T-cell (primary cell): ENCODE measurements at regions not wholly inside any gene's neighbourhood (a gene's known extent, or its start where the extent isn't known, plus 50 kb on each side); places are given as distances from the start of the nearest gene placed in this dataset.

Experiments
- ATAC-seq, 4 experiments: fragments of 200-7000 bp in 3 of 4; fragments of 150-1000 bp in 1 of 4; cut with Tn5 transposase; replicated peaks in 1 of 4; 1 replicate in 3 of 4; 2 replicates in 1 of 4; pipeline ENCODE4 v1.10.0; 2021; ENCODE audit warnings: moderate library complexity in 3 of 4, mild to moderate bottlenecking in 2 of 4, moderate number of reproducible peaks in 1 of 4
- CTCF ChIA-PET, 2 donors: fragments of 300-600 bp; sonication (Branson Sonifier 250); formaldehyde crosslinking; loops; one replicate each; lab custom pipeline; 2022; ENCODE audit warnings: antibody characterized with exemption in 2 of 2; lab: Charles Lee
- POLR2A ChIA-PET, 2 donors: fragments of 300-600 bp; sonication (Branson Sonifier 250); formaldehyde crosslinking; loops; one replicate each; lab custom pipeline; 2022; ENCODE audit warnings: antibody characterized with exemption in 2 of 2; lab: Charles Lee
- DNase-seq, 35 experiments: peaks; one replicate each; pipeline versions ENCODE4 v3.0.0 to v3.0.0-alpha.2; 2013 to 2023
- H3K27ac ChIP-seq: one replicate; pipeline ENCODE4 v1.5.1; 2013; ENCODE audit warnings: low read length
- H3K27me3 ChIP-seq, 2 experiments: replicated peaks in 1 of 2; 1 replicate in 1 of 2; 2 replicates in 1 of 2; pipeline versions ENCODE4 v1.6.1 to v1.7.0; 2013; ENCODE audit warnings: low read length in 1 of 2, mixed read lengths in 1 of 2; ENCODE audit not compliant: control insufficient read depth in 2 of 2, insufficient read depth in 2 of 2; ENCODE audit errors: extremely low read depth in 1 of 2
- H3K36me3 ChIP-seq, 2 donors: 1 replicate in 1 of 2; 2 replicates in 1 of 2; pipeline versions ENCODE4 v1.6.1 to v1.7.0; 2013; ENCODE audit warnings: low read length in 1 of 2; ENCODE audit not compliant: control insufficient read depth in 2 of 2, insufficient read depth in 1 of 2; ENCODE audit errors: extremely low read depth in 1 of 2
- H3K4me1 ChIP-seq, 2 experiments: 1 replicate in 1 of 2; 2 replicates in 1 of 2; pipeline versions ENCODE4 v1.6.1 to v1.7.0; 2013; ENCODE audit warnings: low read length in 2 of 2, mixed read lengths in 1 of 2; ENCODE audit not compliant: insufficient read depth in 2 of 2, control insufficient read depth in 1 of 2; ENCODE audit errors: extremely low read depth in 1 of 2
- H3K4me3 ChIP-seq, 2 donors: 1 replicate in 1 of 2; 2 replicates in 1 of 2; pipeline versions ENCODE4 v1.5.1 to v1.7.0; 2013; ENCODE audit warnings: mild to moderate bottlenecking in 2 of 2, low read length in 1 of 2, moderate library complexity in 1 of 2; ENCODE audit not compliant: control insufficient read depth in 1 of 2; ENCODE audit errors: extremely low read depth in 1 of 2
- H3K9me3 ChIP-seq: 2 replicates; pipeline ENCODE4 v1.7.0; 2013
- H3K27ac Mint-ChIP-seq, 2 donors: one replicate each; pipeline ENCODE4 v1.8.0; 2020 to 2021; ENCODE audit warnings: mild to moderate bottlenecking in 2 of 2, mixed read lengths in 2 of 2
- H3K27me3 Mint-ChIP-seq, 2 donors: one replicate each; pipeline ENCODE4 v1.8.0; 2021 to 2022; ENCODE audit warnings: mixed read lengths in 2 of 2
- H3K36me3 Mint-ChIP-seq: one replicate; pipeline ENCODE4 v1.8.0; 2021; ENCODE audit warnings: mixed read lengths
- H3K4me1 Mint-ChIP-seq, 3 donors: one replicate each; pipeline ENCODE4 v1.8.0; 2020 to 2022; ENCODE audit warnings: mixed read lengths in 3 of 3, mild to moderate bottlenecking in 1 of 3
- H3K4me3 Mint-ChIP-seq, 3 donors: one replicate each; pipeline ENCODE4 v1.8.0; 2020 to 2022; ENCODE audit warnings: mild to moderate bottlenecking in 3 of 3, mixed read lengths in 3 of 3, moderate library complexity in 3 of 3
- H3K9me3 Mint-ChIP-seq, 3 donors: one replicate each; pipeline ENCODE4 v1.8.0; 2020 to 2022; ENCODE audit warnings: mixed read lengths in 3 of 3
- WGBS: methylation state at CpG from one replicate; pipeline ENCODE4 v1.1.5; 2013; ENCODE audit warnings: missing lambda C conversion rate; ENCODE audit not compliant: insufficient coverage; 5-methylcytosine and 5-hydroxymethylcytosine counted together

DNA sequence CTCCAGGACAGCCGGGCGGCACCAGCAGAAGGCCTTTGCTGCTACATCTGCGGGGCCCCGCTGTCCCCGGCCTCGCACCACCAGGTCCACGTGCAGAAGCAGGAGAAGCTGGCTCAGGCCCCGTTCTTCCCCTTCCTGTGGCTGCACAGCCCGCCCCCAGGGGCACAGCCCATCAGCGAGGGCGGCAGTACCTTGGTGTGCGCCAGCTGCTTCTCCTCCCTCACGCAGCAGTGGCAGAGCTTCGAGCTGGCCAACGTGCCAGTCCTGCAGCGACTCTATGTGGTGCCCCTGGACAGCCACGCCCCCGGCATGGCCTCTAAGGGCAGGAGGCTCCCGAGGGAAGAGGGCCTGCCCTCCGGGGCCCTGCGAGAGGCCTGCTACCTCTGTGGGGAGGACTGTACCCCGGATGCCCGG is 58.3 kb upstream of the CIBAR2 start:
- H3K4me1 Mint-ChIP-seq, result peaks cover 0 to 2% (median 2%) of the 10 kb centered on the region in 3 donors
- Histone ChIP-seq H3K36me3 (no peaks in the 10 kb centered on the region), H3K9me3 (no peaks in the 10 kb centered on the region), H3K27me3 (peaks cover 6 to 84% of the 10 kb centered on the region in 2 experiments), H3K4me1 (no peaks in the 10 kb centered on the region), H3K27ac (no peak overlapping the region), H3K4me3 (no peak overlapping the region)
- peaks cover 49 to 68% of the 10 kb centered on the region in 2 donors for H3K27me3 Mint-ChIP-seq
- WGBS, result 83% methylated on average over 22 of the region's 23 CpGs
- no peaks in the 10 kb centered on the region for H3K36me3 Mint-ChIP-seq
- ATAC-seq, result no peak
- ChIA-PET CTCF (no interaction called here), POLR2A (no interaction called here)
- H3K4me3 Mint-ChIP-seq, result peak overlapping the region in 2 of 3 donors; percentile 54 to 67
- DNase-seq, result no peak
- no peak overlapping the region for H3K27ac Mint-ChIP-seq
- no peaks in the 10 kb centered on the region for H3K9me3 Mint-ChIP-seq

DNA sequence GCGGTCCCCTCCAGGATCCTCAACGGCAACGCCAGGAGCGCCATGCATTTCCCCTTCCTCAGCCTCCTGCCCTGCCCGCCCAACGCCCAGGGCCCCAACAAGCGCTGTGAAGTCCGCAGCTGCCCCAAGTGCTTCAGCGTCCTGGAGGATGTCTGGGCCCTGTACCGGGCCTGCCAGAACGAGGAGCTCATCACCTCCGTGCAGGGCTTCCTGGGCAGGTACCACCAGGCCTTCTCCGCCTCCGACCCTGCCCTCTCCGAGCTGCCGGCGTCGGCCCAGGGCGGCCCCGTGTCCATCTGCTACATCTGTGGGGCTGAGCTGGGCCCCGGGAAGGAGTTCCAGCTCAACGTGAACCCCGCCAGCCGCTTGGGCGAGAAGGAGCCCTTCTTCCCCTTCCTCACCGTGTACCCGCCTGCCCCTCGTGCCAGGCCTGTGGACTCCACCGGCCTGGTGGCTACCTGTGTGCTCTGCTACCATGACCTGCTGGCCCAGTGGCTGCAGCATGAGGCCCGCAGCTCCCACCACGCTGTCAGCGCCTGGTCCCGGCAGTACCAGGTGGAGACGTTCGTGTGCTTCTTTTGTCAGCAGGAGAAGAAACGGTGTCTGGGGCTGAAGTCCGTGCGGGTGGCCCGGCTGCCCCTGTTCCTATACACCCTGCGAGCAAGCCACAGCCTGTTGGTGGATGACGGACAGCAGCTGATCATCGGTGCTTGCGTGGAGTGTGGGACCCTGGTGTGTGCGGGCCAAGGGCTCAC is 58.9 kb upstream of the CIBAR2 start:
- Histone ChIP-seq H3K27ac (no peak overlapping the region), H3K36me3 (no peaks in the 10 kb centered on the region), H3K4me1 (no peaks in the 10 kb centered on the region), H3K27me3 (peaks cover 6 to 84% of the 10 kb centered on the region in 2 experiments), H3K4me3 (no peak overlapping the region), H3K9me3 (no peaks in the 10 kb centered on the region)
- no peaks in the 10 kb centered on the region for H3K36me3 Mint-ChIP-seq
- H3K9me3 Mint-ChIP-seq, result no peaks in the 10 kb centered on the region
- WGBS, result 93% methylated on average over 44 of the region's 44 CpGs
- H3K27me3 Mint-ChIP-seq, result peaks cover 51 to 73% of the 10 kb centered on the region in 2 donors
- ChIA-PET CTCF (no interaction called here), POLR2A (no interaction called here)
- DNase-seq, result no peak
- H3K4me1 Mint-ChIP-seq, result peaks cover 0 to 2% (median 2%) of the 10 kb centered on the region in 3 donors
- no peak overlapping the region for H3K27ac Mint-ChIP-seq
- no peak for ATAC-seq
- peak overlapping the region in 1 of 3 donors; percentile 67 for H3K4me3 Mint-ChIP-seq

DNA sequence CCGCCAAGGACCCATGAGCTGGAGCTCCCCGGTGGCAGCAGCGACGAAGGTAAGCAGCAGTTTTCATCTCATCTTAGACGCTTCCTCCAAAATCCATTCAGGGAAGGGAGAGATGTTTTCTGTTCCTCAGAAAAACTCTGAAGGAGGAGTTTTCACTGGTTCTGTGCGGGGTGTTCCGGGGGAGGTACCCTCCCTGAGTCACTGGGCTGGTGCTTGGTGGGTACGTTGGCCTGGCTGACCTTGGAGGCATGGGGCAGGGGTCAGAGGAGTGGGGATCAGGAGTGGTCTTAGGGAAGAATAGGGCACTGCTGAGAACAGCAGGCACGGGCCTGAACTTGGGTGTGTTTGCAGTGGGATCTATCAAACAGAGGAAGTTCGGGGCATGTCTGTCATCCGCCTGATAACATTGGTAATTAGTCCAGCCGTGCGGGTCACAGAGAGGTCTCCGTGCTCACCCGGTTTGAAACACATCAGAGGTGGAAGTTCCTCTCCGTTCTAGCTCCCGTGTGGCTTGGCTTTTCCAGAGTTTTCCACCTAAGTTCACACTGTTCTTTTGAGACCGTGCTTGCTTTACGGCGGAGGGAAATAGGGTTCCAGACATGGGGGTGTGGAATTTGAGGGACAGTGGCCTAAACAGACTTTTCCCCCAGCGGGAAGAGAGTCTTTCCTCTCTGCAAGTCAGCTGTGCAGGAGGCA is 59.6 kb upstream of the CIBAR2 start:
- Mint-ChIP-seq H3K4me1 (peaks cover 0 to 2% (median 2%) of the 10 kb centered on the region in 3 donors), H3K9me3 (no peaks in the 10 kb centered on the region), H3K27ac (peak overlapping the region in 1 of 2 donors; percentile 17), H3K4me3 (peak overlapping the region in 1 of 3 donors; percentile 67), H3K27me3 (peaks cover 51 to 78% of the 10 kb centered on the region in 2 donors), H3K36me3 (no peaks in the 10 kb centered on the region)
- 43% methylated on average over 9 of the region's 21 CpGs for WGBS
- H3K36me3 ChIP-seq, result no peaks in the 10 kb centered on the region
- H3K9me3 ChIP-seq, result no peaks in the 10 kb centered on the region
- no peaks in the 10 kb centered on the region for H3K4me1 ChIP-seq
- no peak overlapping the region for H3K4me3 ChIP-seq
- DNase-seq (no peak), ATAC-seq (no peak)
- peaks cover 6 to 81% of the 10 kb centered on the region in 2 experiments for H3K27me3 ChIP-seq
- no peak overlapping the region for H3K27ac ChIP-seq
- ChIA-PET POLR2A (no interaction called here), CTCF (no interaction called here)

DNA sequence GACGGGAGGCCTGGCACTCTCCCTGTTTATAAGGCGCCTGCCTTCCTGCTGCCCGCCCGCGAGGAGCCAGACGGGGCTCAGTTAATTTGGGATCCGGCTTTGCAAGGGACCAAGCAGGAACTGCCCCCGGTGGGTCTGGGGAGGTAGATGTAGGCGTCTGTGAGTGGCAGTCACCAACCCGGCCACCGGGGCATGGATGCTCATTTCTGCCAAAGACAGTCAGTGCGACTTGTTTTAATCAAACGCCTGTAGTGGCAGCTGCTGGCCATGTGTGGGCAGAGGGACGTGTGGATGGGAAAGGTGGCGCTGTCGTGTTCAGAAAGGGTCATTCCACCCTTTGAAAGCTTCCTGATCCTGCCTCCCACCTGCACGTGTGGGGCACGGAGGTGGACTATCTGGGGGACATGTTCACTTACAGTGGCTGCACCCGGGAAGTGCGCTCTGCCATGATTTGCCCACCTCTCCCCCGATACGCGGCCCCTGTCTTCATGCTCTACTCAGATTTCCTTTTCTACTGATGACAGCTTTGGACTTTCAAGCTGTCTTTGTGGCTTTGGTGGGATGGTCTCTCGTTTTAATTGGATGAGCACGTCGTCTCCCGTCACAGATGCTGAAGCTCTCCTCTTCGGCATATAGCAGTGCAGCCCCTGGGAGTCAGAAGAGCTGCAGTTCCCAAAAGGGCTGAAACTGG is 60.3 kb upstream of the CIBAR2 start:
- Histone ChIP-seq H3K36me3 (no peaks in the 10 kb centered on the region), H3K27ac (no peak overlapping the region), H3K9me3 (no peaks in the 10 kb centered on the region), H3K27me3 (peaks cover 6 to 81% of the 10 kb centered on the region in 2 experiments), H3K4me3 (no peak overlapping the region), H3K4me1 (no peaks in the 10 kb centered on the region)
- Mint-ChIP-seq H3K36me3 (no peaks in the 10 kb centered on the region), H3K9me3 (no peaks in the 10 kb centered on the region), H3K4me3 (no peak overlapping the region), H3K27ac (no peak overlapping the region), H3K27me3 (peaks cover 54 to 78% of the 10 kb centered on the region in 2 donors), H3K4me1 (peaks cover 0 to 2% (median 2%) of the 10 kb centered on the region in 3 donors)
- CTCF ChIA-PET, result no interaction called here
- DNase-seq (no peak), ATAC-seq (no peak)
- WGBS, result 45% methylated on average over 20 of the region's 28 CpGs
- POLR2A ChIA-PET, result no interaction called here

DNA sequence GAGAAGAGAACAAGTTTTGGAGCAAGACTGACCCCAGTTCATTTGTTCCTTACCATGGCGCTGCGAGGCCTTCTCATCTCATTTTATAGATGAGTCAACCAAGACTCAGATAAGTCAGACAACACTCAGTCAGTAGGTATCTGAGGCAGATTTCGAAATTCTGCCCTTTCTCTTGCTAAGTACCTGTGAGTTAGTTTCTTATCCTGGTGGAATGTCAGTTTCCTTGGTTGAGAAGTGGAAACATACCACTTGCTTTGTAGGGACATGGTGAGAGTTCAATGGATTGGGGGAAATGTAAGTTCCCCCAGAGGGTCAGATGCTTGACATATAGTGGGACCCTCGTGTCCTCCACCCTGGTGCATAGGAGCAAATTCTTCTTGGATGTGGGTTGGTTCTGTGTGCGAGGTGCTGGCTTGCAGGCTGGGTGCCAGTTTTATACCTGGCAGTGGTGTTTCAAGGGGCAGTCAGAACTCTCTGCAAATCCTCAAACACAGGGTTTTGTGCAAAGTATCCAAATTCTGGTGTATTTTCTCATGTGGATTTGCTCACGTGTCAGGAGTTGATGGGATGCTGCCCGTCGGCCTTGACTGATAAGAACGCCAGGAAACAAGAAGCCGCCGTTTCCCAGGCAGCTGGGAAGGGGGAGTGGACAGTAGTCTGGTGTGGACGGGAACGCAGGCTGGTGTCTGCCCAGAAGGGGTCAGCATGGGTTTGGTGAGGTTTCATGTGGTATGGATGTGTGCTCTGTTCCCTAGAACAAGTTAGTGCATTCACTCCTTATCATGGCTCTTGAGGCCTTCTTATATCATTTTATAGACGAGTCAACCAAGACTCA is 61.1 kb upstream of the CIBAR2 start:
- Histone ChIP-seq H3K4me3 (no peak overlapping the region), H3K4me1 (no peaks in the 10 kb centered on the region), H3K27me3 (peaks cover 6 to 79% of the 10 kb centered on the region in 2 experiments), H3K36me3 (no peaks in the 10 kb centered on the region), H3K27ac (no peak overlapping the region), H3K9me3 (no peaks in the 10 kb centered on the region)
- DNase-seq, result no peak
- H3K27ac Mint-ChIP-seq, result no peak overlapping the region
- ATAC-seq, result no peak
- ChIA-PET POLR2A (no interaction called here), CTCF (no interaction called here)
- no peak overlapping the region for H3K4me3 Mint-ChIP-seq
- H3K36me3 Mint-ChIP-seq, result no peaks in the 10 kb centered on the region
- WGBS, result 84% methylated on average over 9 of the region's 14 CpGs
- H3K27me3 Mint-ChIP-seq, result peaks cover 61 to 78% of the 10 kb centered on the region in 2 donors
- H3K4me1 Mint-ChIP-seq, result peaks cover 0 to 2% (median 2%) of the 10 kb centered on the region in 3 donors
- no peaks in the 10 kb centered on the region for H3K9me3 Mint-ChIP-seq
